OCI-LY7 (cell line): ENCODE measurements at regions not wholly inside any gene's neighbourhood (a gene's known extent, or its start where the extent isn't known, plus 50 kb on each side); places are given as distances from the start of the nearest gene placed in this dataset.

Experiments
- EZH2phosphoT487 ChIP-seq: fragments of 200-600 bp; sonication (generic); IDR thresholded peaks from 2 replicates; pipeline ENCODE4 v1.6.1; 2018; ENCODE audit warnings: low read depth, borderline replicate concordance, mild to moderate bottlenecking, mixed run types, antibody characterized with exemption, low read length, moderate library complexity, mixed read lengths
- TF ChIP-seq, protein P1 (sequence below): fragments of 200-600 bp; sonication (generic); conservative IDR thresholded peaks from 2 replicates; pipeline ENCODE4 v1.5.1; 2014; ENCODE audit warnings: mild to moderate bottlenecking, antibody characterized with exemption, low read length, moderate library complexity, mixed read lengths

DNA sequence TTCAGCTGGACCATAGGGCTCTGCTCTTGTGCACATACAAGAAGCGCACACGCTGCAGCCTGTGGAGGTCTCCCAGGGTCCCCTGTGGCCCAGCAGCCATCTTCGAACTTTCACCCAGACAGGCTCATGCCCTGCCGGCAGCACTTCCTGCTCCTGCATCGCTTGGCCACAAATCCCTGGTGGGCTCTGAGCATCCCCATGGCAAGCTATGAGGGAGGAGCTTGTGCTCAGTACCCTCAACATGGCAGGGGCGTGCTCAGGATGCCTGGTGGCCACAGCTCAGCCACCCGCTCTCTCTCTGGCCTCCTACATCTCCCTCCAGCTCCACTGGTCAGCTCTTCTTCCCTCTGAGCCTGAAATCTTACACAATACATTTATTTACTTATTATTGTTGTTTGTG is 63.7 kb downstream of the IRX2 start:
- TF ChIP-seq, protein P1, sequence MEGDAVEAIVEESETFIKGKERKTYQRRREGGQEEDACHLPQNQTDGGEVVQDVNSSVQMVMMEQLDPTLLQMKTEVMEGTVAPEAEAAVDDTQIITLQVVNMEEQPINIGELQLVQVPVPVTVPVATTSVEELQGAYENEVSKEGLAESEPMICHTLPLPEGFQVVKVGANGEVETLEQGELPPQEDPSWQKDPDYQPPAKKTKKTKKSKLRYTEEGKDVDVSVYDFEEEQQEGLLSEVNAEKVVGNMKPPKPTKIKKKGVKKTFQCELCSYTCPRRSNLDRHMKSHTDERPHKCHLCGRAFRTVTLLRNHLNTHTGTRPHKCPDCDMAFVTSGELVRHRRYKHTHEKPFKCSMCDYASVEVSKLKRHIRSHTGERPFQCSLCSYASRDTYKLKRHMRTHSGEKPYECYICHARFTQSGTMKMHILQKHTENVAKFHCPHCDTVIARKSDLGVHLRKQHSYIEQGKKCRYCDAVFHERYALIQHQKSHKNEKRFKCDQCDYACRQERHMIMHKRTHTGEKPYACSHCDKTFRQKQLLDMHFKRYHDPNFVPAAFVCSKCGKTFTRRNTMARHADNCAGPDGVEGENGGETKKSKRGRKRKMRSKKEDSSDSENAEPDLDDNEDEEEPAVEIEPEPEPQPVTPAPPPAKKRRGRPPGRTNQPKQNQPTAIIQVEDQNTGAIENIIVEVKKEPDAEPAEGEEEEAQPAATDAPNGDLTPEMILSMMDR: no peak
- no peak for TF ChIP-seq EZH2phosphoT487
